Neural cell (in vitro differentiated cells): ENCODE measurements at regions not wholly inside any gene's neighbourhood (a gene's known extent, or its start where the extent isn't known, plus 50 kb on each side); places are given as distances from the start of the nearest gene placed in this dataset.

Experiments used
- H2AFZ ChIP-seq: fragments of 200-600, 300-800 bp; sonication (generic), shearing (Covaris generic); 2 replicates; pipeline ENCODE4 v1.6.0; 2014; ENCODE audit warnings: low read depth, mild to moderate bottlenecking, antibody characterized with exemption, low read length, moderate library complexity
- H3F3A ChIP-seq: fragments of 200-600 bp; shearing (Covaris generic); 2 replicates; pipeline ENCODE4 v1.6.1; 2016; ENCODE audit warnings: mild to moderate bottlenecking, moderate library complexity, mixed read lengths, antibody characterized with exemption, low read length; ENCODE audit not compliant: insufficient read depth, poor library complexity, severe bottlenecking
- H3K27ac ChIP-seq: fragments of 200-600, 300-800 bp; sonication (generic), shearing (Covaris generic); 2 replicates; pipeline ENCODE4 v1.5.1; 2014; ENCODE audit warnings: mild to moderate bottlenecking, low read length, moderate library complexity
- H3K27me3 ChIP-seq: fragments of 300-800, 200-600 bp; sonication (generic), shearing (Covaris generic); 2 replicates; pipeline ENCODE4 v1.6.0; 2014; ENCODE audit warnings: mild to moderate bottlenecking, low read depth, low read length, moderate library complexity; ENCODE audit not compliant: insufficient read depth
- H3K36me3 ChIP-seq: fragments of 300-800, 200-600 bp; sonication (generic), shearing (Covaris generic); 2 replicates; pipeline ENCODE4 v1.5.1; 2014; ENCODE audit warnings: mild to moderate bottlenecking, antibody characterized with exemption, low read length, moderate library complexity; ENCODE audit not compliant: insufficient read depth
- H3K4me2 ChIP-seq: fragments of 300-800, 200-600 bp; sonication (generic), shearing (Covaris generic); 2 replicates; pipeline ENCODE4 v1.6.0; 2014; ENCODE audit warnings: mild to moderate bottlenecking, low read length
- H3K4me3 ChIP-seq: fragments of 300-800, 200-600 bp; sonication (generic), shearing (Covaris generic); 2 replicates; pipeline ENCODE4 v1.5.1; 2014; ENCODE audit warnings: mild to moderate bottlenecking, low read length, moderate library complexity
- H3K79me2 ChIP-seq: fragments of 200-600 bp; shearing (Covaris generic); replicated peaks from 2 replicates; pipeline ENCODE4 v1.6.0; 2014; ENCODE audit warnings: mild to moderate bottlenecking, low read length, moderate library complexity; ENCODE audit not compliant: insufficient read depth
- H3K9ac ChIP-seq: fragments of 300-800, 200-600 bp; sonication (generic), shearing (Covaris generic); 2 replicates; pipeline ENCODE4 v1.6.1; 2016; ENCODE audit warnings: mild to moderate bottlenecking, low read length, mixed read lengths
- H3K9me2 ChIP-seq: fragments of 200-600 bp; shearing (Covaris generic); 2 replicates; pipeline ENCODE4 v1.6.1; 2016; ENCODE audit warnings: mild to moderate bottlenecking, low read length, mixed read lengths; ENCODE audit not compliant: insufficient read depth
- H3K9me3 ChIP-seq: fragments of 200-600, 300-800 bp; sonication (generic), shearing (Covaris generic); 2 replicates; pipeline ENCODE4 v1.6.1; 2016; ENCODE audit warnings: mild to moderate bottlenecking, mixed run types, low read length, moderate library complexity, mixed read lengths
- H4K20me1 ChIP-seq: fragments of 200-600 bp; shearing (Covaris generic); 2 replicates; pipeline ENCODE4 v1.6.1; 2016; ENCODE audit warnings: mild to moderate bottlenecking, mixed run types; ENCODE audit not compliant: insufficient read depth
- CTCF ChIP-seq: fragments of 450-650 bp; IDR thresholded peaks from 2 replicates; pipeline ENCODE4 v1.5.1; 2014; ENCODE audit warnings: antibody characterized with exemption, mild to moderate bottlenecking, moderate library complexity; ENCODE audit not compliant: poor library complexity, severe bottlenecking
- EP300 ChIP-seq: fragments of 450-650 bp; conservative IDR thresholded peaks from 2 replicates; pipeline ENCODE4 v1.6.1; 2014; ENCODE audit warnings: antibody characterized with exemption, mild to moderate bottlenecking, moderate library complexity; ENCODE audit not compliant: poor library complexity, severe bottlenecking
- EZH2 ChIP-seq: fragments of 200-600, 300-800 bp; shearing (Covaris generic), sonication (generic); IDR thresholded peaks from 2 replicates; pipeline ENCODE4 v1.6.1; 2014; ENCODE audit warnings: antibody characterized with exemption, low read length, borderline replicate concordance, mild to moderate bottlenecking; ENCODE audit not compliant: insufficient read depth, poor library complexity, severe bottlenecking
- MXI1 ChIP-seq: fragments of 450-650 bp; conservative IDR thresholded peaks from 2 replicates; pipeline ENCODE4 v1.6.1; 2014; ENCODE audit warnings: antibody characterized with exemption, mild to moderate bottlenecking; ENCODE audit not compliant: poor library complexity, severe bottlenecking
- POLR2AphosphoS5 ChIP-seq: IDR thresholded peaks from 2 replicates; pipeline ENCODE4 v1.6.1; 2012
- RAD21 ChIP-seq: fragments of 450-650 bp; conservative IDR thresholded peaks from 2 replicates; pipeline ENCODE4 v1.6.1; 2014; ENCODE audit warnings: antibody characterized with exemption, mild to moderate bottlenecking, moderate library complexity
- REST ChIP-seq: IDR thresholded peaks from 2 replicates; pipeline ENCODE4 v1.6.1; 2012; ENCODE audit warnings: borderline replicate concordance
- SMC3 ChIP-seq: fragments of 450-650 bp; conservative IDR thresholded peaks from 2 replicates; pipeline ENCODE4 v1.6.1; 2014; ENCODE audit warnings: antibody characterized with exemption, mild to moderate bottlenecking, moderate library complexity; ENCODE audit not compliant: poor library complexity
- TAF1 ChIP-seq: IDR thresholded peaks from 2 replicates; pipeline ENCODE4 v1.6.1; 2012; ENCODE audit warnings: low read depth

- no peaks in the 10 kb centered on the region for H3K27me3 ChIP-seq
- no peak overlapping the region for H3K27ac ChIP-seq
- no peak overlapping the region for H3K4me3 ChIP-seq
- no peaks in the 10 kb centered on the region for H3F3A ChIP-seq
- H3K9ac ChIP-seq, result no peak overlapping the region
- no peak overlapping the region for H2AFZ ChIP-seq
- H3K4me2 ChIP-seq, result no peak overlapping the region
- H3K9me3 ChIP-seq, result no peaks in the 10 kb centered on the region
- H3K9me2 ChIP-seq, result no peaks in the 10 kb centered on the region
- H4K20me1 ChIP-seq, result no peaks in the 10 kb centered on the region
- no peaks in the 10 kb centered on the region for H3K79me2 ChIP-seq
- TF ChIP-seq POLR2AphosphoS5, result no peak
- TF ChIP-seq CTCF, result no peak
- no peak for TF ChIP-seq SMC3
- no peak for TF ChIP-seq RAD21
- TF ChIP-seq TAF1, result no peak
- TF ChIP-seq EP300, result no peak
- no peak for TF ChIP-seq MXI1
- no peak for TF ChIP-seq REST
- no peak for TF ChIP-seq EZH2
- H3K36me3 ChIP-seq, result no peaks in the 10 kb centered on the region
Measured at GRCh38 chr2:176961775-176962619, 250.6 kb upstream of the HNRNPA3 start.

- Histone ChIP-seq H3K4me2 (no peak overlapping the region), H3K27me3 (no peaks in the 10 kb centered on the region), H3K79me2 (no peaks in the 10 kb centered on the region), H3K27ac (no peak overlapping the region), H3K9me2 (no peaks in the 10 kb centered on the region), H3K9ac (no peak overlapping the region), H4K20me1 (no peaks in the 10 kb centered on the region), H3K4me3 (no peak overlapping the region), H2AFZ (no peak overlapping the region), H3F3A (no peaks in the 10 kb centered on the region), H3K36me3 (no peaks in the 10 kb centered on the region), H3K9me3 (no peaks in the 10 kb centered on the region)
- no peak for TF ChIP-seq SMC3
- no peak for TF ChIP-seq CTCF
- TF ChIP-seq TAF1, result no peak
- no peak for TF ChIP-seq POLR2AphosphoS5
Measured at GRCh38 chr2:176963568-176964287, 248.9 kb upstream of the HNRNPA3 start.
